NCI-H1105 treated with DMSO at 0.1 percent for 48 hours (cell line): ENCODE measurements at regions not wholly inside any gene's neighbourhood (a gene's known extent, or its start where the extent isn't known, plus 50 kb on each side); places are given as distances from the start of the nearest gene placed in this dataset.
"Not testable (repeated sequence)": the region's sequence is repeated elsewhere in the genome, so short reads cannot be mapped to it uniquely, and the experiment has no call there.

Source experiments
- DNase-seq: peaks from one replicate; lab custom pipeline; 2025; lab: John Stamatoyannopoulos, UW

DNA sequence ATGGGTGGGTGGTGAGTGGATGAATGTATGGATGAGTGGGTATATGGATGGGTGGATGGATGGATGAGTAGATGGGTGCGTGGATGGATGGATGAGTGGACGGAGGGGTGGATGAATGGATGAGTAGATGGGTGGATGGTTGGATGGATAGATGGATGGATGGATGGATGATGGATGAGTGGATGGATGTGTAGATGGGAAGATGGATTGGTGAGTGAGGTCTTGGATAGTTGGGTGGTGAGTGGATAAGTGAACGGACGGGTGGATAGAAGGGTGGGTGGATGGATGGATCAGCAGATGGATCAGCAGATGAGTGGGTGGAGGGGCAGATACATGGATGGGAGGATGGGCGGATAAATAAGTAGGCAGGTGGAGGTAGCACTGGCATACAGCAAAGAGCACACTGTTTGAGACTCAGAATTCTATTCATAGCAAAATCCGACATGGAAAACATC is 163.5 kb downstream of the C9orf50 start:
- no peak for DNase-seq

DNA sequence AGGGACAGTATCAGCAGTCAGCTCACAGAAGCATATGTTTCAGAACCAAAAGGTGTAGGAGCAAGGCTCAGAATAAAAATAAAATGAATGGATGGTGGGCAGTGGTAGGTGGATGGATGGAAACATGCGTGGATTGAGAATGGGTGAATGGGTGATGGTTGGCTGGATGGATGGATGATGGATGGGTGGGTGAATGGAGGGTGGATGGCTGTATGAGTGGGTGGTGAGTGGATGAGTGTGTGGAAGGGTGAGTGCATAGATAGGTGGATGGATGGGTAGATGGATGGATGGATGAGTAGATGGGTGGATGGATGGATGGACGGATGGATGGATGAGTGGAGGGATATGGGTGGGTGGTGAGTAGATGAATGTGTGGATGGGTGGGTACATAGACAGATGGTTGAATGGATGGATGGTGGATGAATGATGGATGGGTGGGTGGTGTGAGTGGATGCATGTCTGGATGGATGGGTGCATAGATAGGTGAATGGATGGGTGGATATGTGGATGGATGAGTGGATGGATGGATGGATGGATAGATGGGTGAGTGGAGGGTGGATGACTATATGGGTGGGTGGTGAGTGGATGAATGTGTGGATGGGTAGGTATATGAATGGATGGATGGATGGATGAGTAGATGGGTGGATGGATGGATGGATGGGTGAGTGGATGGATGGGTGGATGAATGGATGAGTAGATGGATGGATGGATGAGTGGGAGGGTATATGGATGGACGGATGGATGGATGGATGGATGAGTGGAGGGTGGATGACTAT is 164.2 kb downstream of the C9orf50 start:
- DNase-seq: no peak

DNA sequence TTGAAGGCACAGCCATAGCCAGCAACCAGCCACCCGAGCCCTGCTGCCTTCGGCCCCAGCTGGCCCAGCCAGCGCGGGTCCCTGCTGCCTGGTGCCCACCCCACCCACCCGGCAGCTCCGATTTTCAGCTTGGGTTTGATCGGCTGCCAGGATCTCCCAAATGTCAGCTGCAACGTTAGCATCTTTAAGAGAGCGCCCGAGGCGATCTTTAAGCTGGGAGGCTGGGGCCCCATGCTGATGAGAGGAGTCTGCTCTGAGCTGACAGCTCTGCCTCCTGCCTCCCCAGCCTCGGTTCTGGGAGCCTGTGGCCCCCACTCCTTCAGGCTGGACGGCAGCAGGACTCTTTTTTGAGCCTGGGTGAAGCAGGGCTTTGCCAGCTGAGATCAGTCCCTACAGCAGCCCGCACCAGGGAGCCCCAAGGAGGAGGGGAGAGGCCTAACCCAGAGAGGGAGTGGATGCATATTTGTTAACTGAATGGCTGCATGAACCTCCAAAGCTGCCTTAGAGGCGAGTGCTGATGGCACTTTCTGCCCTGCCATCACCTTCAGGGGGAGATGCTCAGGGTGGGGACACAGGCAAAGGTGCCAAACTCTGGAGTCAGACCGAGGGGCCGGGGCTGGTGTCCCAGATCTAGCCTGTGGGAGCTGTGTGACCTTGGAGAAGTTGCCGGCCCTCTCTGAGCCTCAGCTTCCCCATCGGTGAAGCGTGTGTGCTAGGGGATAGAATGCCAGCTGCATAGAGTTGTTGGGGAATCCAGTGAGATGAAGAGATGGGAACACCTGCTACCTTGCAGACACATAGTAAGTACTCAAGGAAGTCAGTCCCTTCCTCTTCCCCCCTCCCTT is 165.5 kb downstream of the C9orf50 start:
- DNase-seq: no peak

DNA sequence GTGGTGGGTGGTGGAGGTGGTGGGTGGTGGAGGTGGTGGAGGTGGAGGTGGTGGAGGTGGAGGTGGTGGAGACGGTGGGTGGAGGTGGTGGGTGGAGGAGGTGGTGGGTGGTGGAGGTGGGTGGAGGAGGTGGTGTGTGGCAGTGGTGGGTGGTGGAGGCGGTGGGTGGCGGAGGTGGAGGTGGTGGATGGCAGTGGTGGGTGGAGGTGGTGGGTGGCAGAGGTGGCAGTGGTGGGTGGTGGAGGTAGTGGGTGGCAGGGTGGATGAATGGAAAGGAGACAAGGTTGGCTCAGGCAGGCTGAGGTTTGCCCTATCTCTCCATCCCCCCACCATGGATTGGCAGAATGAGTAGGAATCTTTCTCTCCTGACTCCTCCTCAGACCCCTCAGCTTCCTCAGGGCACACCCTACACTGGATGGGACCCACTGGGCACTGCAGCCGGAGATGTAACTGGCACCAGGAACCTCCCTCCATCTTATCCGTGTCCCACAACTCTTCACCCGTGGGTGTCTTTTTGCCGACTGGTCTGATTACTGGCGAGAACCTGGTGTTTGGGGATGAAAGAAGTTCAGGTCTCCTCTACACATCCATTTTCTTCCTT is 166.3 kb downstream of the C9orf50 start:
- DNase-seq: no peak

DNA sequence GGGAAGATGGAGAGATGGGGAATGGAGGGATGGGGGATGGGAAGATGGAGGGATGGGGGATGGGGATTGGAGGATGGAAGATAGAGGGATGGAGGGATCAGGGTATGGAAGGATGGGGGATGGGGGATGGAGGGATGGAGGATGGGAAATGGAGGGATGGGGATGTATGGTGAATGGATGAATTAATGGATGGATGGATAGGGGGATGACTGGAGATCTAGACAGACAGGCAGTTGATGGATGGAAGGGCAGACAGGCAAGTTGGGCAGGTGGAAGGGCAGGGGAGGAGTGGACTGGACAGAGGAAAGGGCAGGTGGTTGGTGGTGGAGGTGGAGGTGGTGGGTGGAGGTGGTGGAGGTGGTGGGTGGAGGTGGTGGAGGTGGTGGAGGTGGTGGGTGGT is 167.2 kb downstream of the C9orf50 start:
- DNase-seq: no peak

DNA sequence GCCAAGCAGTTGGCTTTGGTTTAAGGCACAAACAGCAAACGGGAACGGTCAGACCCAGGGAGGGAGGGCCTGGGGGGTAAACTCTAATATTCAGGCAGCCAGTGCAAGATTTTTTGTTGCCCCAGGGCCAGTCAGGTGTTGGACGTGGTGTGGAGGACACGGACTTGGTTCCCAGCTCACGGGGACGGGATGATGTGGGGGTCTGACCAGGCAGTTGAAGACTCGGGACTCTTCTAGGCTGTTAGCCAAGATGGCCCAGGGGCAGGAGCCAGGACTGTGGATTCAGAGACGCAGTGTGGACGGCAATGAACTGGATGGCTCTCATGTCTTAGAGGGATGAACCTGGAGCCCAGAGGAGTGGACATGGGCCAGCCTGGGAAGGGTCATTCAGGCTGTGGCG is 169.2 kb downstream of the C9orf50 start:
- DNase-seq: no peak

DNA sequence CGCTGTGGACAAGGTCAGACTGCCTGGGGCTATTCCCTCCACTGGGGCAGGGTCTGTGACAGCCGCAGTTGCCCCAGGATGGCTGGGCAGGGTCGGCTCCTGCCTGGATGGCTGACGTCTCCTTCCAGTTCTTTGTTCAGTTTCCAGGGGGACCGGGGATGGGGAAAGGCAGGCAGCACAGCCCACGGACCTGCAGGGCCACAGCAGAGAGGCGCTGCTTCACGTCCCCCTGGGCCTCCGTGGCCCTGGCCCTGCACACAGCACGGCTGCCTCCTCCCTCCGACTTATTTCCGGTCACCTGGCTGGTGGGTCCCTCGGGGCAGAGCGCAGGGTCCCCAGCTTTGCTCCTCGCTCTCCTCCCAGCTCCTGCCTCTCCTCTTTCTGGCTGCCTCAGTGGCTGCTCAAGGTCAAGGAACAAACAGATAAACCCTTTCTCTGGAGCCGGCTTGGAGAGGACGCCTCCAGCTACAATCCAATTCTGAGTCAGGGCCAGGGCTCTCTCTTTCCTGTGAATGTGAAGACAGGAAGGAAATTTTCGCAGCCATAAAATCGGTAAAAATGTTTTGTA is 169.7 kb downstream of the C9orf50 start:
- no peak for DNase-seq

DNA sequence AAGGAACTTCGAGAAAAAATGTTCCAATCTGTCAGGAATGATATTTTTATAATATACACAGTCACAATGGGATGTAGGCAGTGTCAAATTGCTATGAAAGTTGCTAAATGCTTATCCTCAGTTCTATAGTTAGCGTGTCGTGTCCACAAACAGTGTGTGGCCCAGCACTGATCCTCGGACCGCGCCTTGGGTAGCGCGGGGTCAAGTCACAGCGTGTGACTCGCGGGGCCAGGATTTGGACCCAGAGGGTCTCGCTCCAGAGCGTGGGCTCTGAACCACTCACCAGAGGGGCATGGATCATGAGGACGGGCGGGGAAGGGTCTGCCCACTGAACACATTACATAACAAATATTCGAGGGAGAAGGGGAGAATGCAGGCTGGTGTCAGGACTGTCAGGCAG is 171.8 kb downstream of the C9orf50 start:
- no peak for DNase-seq

DNA sequence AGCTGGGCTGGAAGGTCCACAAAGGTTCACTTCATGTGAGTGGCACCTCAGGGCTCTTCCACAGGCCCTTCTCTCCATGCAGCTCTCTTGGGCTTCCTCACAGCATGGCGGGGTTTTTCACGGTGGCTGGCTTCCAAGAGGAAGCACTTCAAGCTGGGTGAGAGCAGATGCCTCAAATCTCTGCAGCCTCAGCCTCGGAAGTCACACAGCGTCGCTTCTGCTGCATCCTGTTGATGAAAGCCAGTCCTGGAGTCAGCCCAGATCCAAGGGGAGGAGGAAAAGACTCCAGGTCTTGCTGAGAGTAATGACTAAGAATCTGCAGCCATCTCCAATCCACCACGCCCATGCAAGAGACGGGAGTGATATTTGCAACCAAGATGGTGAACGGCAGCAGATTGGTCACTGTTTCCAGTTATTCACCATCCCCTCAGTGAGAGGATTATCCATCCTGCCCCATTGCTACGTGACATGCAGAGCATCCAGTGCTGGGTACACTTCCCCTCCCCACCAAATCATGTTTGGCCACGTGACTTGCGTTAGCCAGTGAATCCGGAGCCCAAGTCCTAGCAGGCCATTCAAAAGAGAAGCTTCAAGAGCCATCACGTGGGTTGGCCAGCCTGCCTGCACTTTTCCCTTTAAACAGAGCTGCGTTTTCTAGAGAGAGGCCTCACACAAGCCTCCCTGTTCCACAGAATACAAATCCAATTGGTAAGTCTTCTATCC is 173.9 kb downstream of the C9orf50 start:
- DNase-seq: no peak

DNA sequence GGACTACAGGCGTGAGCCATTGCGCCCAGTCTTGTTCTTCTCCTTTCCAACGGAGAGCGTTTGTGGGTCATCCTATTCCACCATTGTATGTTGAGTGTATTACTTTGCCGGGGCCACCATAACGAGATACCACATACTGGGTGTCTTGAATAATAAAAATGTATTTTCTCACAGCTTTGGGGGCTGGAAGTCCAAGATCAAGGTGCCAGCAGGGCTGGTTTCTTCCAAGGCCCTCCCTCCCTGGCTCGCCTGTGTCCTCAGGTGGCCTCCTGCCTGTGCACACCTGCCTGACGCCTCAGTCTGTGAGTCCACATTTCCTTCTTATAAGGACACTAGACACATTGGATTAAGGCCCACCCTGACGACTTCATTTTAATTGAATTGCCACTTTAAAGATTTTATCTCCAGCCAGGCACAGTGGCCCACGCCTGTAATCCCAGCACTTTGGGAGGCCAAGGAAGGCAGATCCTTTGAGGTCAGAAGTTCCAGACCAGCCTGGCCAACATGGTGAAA is 175.1 kb downstream of the C9orf50 start:
- no peak for DNase-seq

DNA sequence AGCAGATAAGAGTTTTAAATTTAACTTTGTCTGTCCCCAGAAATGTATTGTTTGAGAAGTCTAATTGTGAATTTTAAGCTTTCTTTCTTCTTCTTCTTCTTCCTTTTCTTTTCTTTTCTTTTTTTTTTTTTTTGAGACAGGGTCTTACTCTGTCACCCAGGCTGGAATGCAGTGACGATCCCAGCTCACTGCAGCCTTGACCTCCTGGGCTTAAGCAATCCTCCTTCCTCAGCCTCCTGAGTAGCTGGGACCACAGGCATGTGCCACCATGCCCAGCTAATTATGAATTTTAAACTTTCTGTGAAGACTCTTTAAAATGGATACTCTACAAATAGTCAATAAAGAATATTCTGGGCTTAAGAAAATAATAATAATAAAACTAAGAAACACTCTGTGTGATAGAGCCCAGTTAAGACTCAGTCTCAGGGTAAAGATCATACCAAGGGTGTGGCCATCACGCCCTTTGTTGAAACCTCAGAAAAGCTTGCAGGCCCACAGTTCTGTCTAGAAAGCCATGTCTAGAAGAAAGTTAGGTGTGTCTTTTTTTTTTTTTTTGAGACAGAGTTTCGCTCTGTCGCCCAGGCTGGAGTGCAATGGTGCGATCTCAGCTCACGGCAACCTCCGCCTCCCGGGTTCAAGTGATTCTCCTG is 177.3 kb downstream of the C9orf50 start:
- DNase-seq: not testable (repeated sequence)

DNA sequence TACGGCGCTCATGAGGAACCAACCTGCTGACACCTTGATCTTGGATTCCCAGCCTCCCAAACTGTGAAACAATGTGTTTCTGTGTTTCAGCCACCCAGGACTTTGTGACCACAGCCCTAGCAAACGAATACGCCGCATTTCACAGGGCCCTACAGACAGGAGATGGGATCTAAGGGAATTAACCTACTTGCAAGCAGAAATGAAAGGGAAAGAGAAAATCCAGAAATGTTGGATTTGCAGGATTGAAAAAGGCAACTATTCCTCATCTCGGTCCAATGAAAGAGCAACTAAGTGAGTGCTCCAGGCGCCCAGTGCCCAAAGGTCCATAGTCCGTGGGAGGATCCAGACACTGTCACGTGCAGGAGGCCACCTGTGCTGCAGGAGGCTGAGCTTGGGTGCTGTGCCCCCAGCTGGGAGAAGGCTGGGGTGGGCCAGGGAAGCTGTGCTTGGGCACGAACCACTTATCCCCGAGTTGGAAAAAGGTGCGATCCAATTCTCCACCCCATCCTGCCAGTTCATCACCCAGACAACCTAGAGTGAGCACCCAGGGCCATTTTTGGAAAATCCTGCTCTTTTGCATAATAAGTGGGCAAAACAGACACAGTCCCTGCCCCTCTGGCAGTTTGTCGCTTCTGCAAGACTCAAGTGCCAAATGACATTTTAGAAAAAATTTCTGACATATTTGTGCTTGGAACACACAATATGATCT is 177.9 kb downstream of the C9orf50 start:
- DNase-seq: no peak

DNA sequence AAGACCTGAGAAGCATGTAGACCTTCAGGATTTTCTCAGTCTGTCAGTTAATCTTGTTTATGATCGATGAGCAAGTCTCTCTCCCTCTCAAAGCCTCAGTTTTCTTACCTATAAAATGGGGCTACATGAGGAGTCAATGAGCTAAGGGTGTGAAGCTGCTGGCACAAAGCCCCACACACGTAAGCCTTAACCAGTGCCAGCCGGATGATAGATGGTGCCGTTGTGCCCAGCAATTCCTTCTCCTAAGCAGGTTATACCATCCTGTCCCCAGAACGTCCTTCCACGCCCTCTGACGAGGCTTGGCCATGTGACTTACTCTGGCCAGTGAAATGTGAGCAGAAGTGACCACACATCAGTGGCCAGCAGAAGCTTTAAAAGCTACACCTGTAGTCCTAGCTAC is 179.0 kb downstream of the C9orf50 start:
- DNase-seq: no peak

DNA sequence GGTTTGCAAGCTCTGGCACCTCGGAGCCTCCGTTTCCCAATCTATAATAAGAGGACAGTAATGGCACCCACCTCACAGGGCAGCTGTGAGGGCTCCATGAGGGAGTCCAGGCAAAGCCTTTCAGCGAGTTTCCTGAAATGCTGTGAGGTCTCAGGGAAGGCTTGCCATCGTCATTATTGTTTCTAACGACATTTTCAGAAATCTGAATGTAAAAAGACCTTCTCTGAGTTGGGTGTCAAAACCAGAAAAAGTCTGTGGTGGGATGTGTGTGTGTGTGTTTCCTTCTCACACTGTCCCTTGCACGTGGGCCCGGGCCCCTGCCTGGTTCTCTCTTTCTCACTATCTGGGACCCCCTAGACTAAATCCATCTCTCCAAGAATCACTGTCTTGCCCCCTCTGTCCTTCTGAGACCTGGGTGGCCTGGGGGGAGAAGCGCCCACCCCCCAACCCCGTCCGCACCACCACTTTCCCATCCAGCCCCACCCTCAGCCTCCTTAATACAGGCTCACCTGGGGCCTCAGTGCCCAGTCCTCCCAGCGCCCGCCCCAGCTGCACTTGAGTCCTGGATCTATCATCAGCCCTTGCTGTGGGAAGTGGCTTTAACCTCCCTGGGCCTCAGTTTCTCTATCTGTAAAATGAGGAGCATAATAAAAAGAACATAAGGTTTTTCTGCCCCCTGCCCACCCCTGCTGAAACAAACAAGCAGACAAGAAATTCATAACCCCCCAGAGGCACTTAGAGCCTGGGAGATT is 180.3 kb downstream of the C9orf50 start:
- no peak for DNase-seq

DNA sequence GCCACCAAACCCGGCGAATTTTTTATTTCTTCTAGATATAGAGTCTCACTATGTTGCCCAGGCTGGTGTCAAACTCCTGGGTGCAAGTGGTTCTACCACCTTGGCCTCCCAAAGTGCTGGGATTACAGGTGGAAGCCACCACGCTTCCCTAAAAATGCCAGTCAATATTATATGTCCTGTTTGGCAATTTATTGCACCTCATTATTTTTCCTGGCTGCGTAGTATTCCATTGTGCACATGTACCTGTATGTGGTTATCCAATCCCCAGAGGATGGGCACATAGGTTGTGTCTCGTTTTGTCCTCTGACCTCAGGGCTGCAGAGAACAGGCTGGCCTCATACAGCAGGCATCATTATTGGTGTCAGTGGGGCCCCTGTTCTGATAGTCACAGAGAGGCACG is 181.7 kb downstream of the C9orf50 start:
- DNase-seq: no peak

DNA sequence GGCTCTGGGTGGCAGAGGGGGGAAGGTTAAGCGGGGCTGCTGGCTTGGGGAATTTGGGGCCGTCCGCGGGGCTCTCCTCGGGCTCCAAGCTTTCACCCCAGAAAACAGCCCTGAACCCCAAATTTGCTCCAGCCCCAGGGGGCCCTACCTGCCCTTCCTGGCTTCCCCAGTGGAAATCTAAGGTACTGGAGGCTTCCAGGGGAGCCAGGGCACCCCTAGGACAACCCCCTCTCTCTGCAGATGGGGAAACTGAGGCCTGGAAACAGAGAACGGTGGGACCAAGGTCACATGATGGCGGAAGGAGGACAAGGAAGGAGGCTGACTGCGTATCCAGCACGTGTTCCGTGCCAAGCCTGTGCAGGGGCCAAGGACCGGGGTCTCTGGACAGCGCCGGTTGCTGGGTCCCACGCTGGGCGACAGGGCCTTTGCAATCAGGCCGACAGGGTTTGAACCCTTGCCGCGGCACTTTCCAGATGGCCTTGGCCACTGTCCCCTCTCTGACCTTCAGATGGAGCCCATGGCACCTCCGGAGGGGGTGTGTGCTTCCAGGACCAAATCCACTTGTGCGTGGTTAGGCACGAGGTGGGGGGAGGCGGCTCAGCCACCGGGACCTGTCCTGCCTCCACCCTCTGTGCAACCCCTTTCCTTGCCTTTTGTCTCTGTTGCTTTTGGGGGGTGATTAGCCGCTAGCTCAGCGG is 183.1 kb downstream of the C9orf50 start:
- no peak for DNase-seq

DNA sequence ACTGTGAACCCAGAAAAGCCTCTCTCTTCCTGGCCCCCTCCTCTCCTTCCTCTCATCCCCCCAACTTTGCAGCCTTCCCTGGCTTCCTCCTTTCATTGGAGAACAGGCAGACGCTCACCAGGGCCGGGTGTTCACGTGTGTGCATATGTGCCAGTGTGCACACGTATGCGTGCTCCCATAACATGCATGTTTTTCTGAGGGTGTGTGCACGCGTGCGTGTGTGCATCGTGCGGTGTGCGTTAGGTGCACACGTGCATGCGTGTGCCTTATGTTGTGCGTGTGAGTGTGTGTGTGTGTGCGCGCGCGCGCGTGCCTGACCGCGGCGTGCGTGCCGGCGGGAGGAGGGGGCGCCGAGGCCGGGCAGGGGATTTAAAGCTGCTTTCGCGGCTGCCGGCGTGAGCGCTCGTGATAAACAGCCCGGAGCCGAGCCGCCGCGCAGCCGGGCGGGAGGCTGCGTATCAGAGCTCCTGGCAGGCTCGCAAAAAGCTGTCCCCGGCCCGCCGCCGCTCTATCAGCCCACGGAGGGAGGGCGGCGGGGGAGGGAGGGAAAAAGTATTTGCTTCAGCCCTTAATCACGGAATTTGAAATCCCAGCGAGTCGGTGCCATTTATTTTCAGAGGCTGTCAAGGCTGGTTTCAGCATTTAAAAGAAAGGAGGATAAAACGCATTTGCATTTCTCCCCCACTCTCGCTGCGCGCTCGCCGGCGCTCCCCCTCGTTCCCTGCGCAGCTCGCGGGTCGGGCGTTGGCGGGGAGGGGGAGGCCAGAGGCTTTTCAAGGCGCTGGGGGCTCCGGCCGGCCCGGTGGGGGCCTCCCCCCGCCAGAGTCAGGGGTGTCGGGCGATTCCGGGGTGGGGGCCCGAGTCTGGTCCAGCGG is 183.9 kb downstream of the C9orf50 start:
- peak; percentile 46 for DNase-seq
